HG03354 (cell line): ENCODE measurements at regions not wholly inside any gene's neighbourhood (a gene's known extent, or its start where the extent isn't known, plus 50 kb on each side); places are given as distances from the start of the nearest gene placed in this dataset.
"Not testable (repeated sequence)": the region's sequence is repeated elsewhere in the genome, so short reads cannot be mapped to it uniquely, and the experiment has no call there.

Source experiments
- ATAC-seq: cut with Tn5 transposase; IDR thresholded peaks from one replicate; pipeline ENCODE4 v1.9.1; 2021; ENCODE audit warnings: mild to moderate bottlenecking; ENCODE audit not compliant: unreplicated experiment, poor library complexity, severe bottlenecking

- ATAC-seq: no peak
Measured at GRCh38 chr6:10141746-10142443, 273.0 kb downstream of the TFAP2A start.

DNA sequence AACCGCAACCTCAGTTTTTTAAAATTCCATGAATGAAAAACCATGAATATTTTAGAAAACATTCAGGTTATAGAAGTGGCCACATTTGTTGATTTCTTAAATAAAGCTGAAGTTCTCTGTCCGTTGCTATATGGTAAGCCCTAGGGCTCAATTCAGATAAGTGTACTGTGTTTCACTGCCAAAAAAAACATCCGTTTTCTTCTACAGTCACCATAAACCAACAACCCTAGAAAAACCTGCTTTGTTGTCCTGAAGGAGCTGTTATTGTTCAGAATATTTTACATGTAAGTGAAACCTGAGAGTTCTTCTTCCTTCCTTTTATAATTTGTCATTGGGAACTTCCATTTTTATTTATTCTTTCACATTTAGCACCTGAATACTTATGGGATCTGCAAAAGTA is 274.1 kb downstream of the TFAP2A start:
- ATAC-seq: no peak

DNA sequence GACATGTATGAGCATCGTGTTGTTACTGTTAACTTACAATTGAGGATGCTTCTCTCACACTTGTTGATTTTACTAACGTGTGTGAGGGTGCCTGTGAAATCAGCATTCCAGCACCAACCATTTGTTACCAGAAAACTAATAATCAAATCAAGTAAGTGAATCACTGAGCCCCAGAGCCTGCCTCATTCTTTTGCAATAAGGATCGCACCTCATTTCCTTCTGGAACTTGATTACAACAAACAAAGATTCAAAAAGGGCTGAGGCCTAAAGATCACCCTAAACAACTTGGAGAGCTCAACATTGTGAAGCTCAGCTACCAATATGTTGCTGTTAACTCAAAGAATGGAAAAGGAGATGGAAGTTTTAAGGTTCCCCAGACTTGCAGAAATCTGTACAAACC is 274.7 kb downstream of the TFAP2A start:
- ATAC-seq: no peak

GRCh38 chr6:10138917-10139316 is 276.0 kb downstream of the TFAP2A start:
- ATAC-seq: no peak

GRCh38 chr6:10136636-10137035 is 278.2 kb downstream of the TFAP2A start:
- no peak for ATAC-seq

GRCh38 chr6:10134185-10134584 is 280.7 kb downstream of the TFAP2A start:
- ATAC-seq: not testable (repeated sequence)

GRCh38 chr6:10128721-10129120 is 286.2 kb downstream of the TFAP2A start:
- ATAC-seq: no peak

DNA sequence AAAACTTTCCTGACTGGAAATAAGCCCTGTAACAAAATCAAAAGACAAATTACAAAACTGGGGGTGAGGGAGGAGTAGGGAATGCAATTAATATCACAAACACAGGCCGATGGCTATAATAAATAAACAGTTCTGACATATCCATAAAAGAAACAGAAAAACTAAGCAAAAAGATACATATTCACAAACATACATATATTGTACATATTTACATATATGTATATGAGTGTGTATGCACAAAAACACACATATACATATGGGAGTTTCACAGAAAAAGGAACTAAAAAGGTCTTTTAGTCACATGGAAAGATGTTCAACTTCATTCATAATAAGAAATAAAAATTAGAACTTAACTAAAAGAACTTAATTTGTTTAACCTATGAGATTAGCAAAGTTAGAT is 292.7 kb downstream of the TFAP2A start:
- ATAC-seq: no peak

- no peak for ATAC-seq
Measured at GRCh38 chr6:10112871-10113549, 301.9 kb downstream of the TFAP2A start.

GRCh38 chr6:10111975-10112374 is 302.9 kb downstream of the TFAP2A start:
- no peak for ATAC-seq

DNA sequence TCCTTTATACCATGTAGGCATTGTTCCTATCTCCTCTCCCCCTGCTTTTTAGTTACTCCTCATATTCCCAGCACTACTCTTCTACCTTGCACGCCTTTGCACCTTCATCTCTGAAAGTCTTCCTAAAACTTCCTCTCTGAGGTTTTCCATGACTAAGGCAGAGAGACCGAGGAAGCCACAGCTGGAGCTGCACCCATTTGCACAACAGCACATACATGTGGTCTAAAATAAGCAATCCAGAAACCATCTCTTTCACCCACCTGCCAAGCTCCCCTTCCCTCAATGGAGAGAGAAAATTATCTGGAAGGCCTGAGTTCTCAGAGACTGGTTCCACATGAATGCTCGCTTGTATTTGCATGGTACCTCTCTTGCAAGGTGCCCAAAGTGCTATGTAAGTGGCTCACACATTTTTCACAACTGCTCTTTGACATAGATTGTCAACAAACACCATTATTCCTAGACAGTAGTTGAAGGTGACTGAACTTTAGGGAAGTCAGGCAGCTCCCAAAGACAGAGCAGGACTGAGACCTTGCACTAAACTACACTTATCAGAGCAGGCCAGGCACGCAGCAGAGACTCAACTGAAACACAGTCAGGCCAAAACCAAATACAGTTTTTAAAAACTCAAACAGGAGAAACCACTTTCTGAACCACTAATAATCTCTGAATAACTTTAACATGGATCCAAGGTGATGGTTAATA is 313.2 kb downstream of the TFAP2A start:
- ATAC-seq: no peak

DNA sequence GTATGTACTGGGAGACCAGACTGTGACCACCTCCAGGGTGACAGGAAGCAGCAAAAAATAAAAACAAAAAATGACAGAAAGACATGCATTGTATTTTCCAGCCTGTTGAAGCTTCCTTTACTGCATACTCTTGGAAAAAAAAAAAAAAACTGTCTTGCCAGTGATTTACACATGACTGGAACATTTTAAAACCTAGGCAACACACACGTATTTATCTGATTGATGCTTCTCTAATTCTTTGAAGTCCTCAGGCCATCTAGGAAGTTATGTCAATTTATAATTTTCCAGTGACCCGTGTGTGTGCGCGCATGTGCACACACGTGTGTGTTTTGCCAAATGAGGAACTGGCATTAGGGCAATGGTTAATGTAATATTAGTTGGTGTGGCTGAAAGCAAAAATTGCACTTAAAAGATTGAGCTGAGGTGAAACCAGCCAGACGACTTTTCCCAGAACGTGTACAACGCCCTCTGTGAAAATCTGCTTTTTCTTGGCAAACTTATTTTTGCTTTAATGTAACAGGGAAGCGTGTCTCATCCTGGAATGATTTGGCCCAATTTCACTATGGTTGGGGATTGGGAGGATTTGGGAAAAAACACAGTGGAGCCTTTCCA is 315.2 kb downstream of the TFAP2A start:
- ATAC-seq: no peak

GRCh38 chr6:10098756-10099528 is 315.9 kb downstream of the TFAP2A start:
- no peak for ATAC-seq

DNA sequence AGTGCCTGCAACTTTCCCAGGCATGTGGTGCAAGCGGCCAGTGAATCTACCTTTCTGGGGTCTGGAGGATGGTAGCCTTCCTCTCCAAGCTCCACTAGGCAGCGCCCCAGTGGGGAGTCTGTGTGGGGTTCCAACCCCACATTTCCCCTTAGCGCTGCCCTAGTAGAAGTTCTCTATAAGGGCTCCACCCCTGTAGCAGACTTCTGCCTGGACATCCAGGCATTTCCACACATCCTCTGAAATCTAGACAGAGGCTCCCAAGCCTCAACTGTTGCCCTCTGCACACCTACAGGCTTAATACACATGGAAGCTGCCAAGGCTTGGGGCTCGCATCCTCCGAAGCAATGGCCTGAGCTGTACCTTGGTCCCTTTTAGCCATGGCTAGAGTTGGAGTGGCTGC is 321.6 kb downstream of the TFAP2A start:
- no peak for ATAC-seq

DNA sequence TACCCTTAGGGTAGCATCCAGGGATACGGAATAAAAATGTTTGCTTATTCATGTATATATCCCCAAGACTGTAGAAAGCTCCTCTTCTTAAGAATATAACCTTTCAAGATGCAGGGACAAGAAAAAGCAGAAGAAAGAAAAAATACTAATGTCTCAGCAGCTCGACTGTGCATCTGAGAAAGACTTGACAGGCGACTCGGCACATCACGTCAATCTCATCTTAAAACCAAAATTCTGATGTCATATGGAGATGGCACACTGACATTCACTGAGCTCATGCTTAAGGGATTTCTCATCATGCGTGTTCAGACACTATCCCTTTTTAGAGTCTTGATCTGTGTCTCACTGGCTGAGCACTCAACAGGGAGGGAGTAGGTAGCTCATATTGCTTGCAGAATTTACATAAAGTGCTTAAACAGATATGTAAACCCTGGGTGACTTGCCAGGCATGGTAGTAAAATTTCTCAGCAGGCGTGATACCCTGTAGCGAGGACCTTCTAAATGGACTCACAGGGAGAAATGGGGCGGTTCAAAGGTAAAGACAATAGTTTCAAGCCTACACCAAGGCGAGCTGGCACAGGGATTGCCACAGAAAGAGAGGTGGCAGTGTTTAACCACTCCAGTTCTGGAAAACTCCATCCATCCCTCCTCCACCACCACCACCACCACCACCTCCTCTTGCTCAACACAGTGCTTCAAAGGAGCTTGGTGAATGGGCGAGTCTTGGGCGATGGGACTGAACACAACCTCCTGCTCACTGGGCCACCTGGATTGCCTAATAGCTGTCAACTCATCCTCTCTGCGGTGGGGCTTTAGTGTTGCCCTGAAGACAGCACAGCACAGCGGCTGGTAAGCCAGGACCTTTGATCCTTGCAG is 330.5 kb downstream of the TFAP2A start:
- no peak for ATAC-seq

GRCh38 chr6:10082385-10082784 is 332.5 kb downstream of the TFAP2A start:
- ATAC-seq: no peak

GRCh38 chr6:10081957-10082356 is 332.9 kb downstream of the TFAP2A start:
- ATAC-seq: no peak

- no peak for ATAC-seq
Measured at GRCh38 chr6:10081075-10081474, 333.8 kb downstream of the TFAP2A start.

DNA sequence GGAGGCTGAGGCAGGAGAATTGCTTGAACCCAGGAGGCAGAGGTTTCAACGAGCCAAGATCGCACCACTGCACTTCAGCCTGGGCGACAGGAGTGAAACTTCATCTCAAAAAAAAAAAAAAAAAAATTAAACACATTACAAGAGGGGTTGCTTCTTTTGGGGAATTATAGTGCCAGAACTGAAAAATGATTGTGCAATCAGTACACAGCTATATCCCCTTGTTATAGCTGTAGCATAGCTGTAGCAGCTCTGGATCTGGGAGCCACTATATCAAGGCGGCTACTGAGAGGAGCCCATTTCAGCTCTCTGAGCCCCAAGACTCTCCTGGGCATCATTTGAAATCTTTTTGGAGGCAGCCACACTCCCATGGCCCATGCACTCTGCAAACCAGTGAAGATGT is 334.3 kb downstream of the TFAP2A start:
- ATAC-seq: no peak
